Activated CD4-positive, alpha-beta T cell treated with anti-CD3 and anti-CD28 coated beads, Interleukin-2, Interleukin-4, amounts not matched to agents 100 ng/mL and 50 ng/mL, durations not matched to agents 16 hours and 8 hours (primary cell): ENCODE measurements at regions not wholly inside any gene's neighbourhood (a gene's known extent, or its start where the extent isn't known, plus 50 kb on each side); places are given as distances from the start of the nearest gene placed in this dataset.

ENCODE experiments used
- DNase-seq: peaks from one replicate; pipeline ENCODE4 v3.0.0-alpha.2; 2020; ENCODE audit warnings: low spot score

- DNase-seq, result no peak
These were observed 579.5 kb downstream of the PDCD6IP start for GRCh38 chr3:34377961-34378360.

- DNase-seq, result no peak
These were observed 582.8 kb downstream of the PDCD6IP start for GRCh38 chr3:34381243-34381642.

GRCh38 chr3:34382859-34383258 lies 584.4 kb downstream of the PDCD6IP start:
- no peak for DNase-seq

GRCh38 chr3:34386309-34386708 lies 587.9 kb downstream of the PDCD6IP start:
- DNase-seq, result no peak

GRCh38 chr3:34387826-34388564 lies 589.6 kb downstream of the PDCD6IP start:
- DNase-seq, result no peak

GRCh38 chr3:34388830-34389229 lies 590.4 kb downstream of the PDCD6IP start:
- no peak for DNase-seq

- DNase-seq, result no peak
These were observed 596.7 kb downstream of the PDCD6IP start for GRCh38 chr3:34394978-34395748.

GRCh38 chr3:34396288-34396687 lies 597.9 kb downstream of the PDCD6IP start:
- no peak for DNase-seq

- DNase-seq, result no peak
These were observed 598.5 kb downstream of the PDCD6IP start for GRCh38 chr3:34396956-34397355.

- no peak for DNase-seq
These were observed 601.0 kb downstream of the PDCD6IP start for GRCh38 chr3:34399401-34399800.

GRCh38 chr3:34405159-34405558 lies 606.7 kb downstream of the PDCD6IP start:
- DNase-seq, result no peak

- DNase-seq, result no peak
These were observed 608.9 kb downstream of the PDCD6IP start for GRCh38 chr3:34407281-34407680.

GRCh38 chr3:34408088-34408487 lies 609.7 kb downstream of the PDCD6IP start:
- DNase-seq, result no peak

- DNase-seq, result no peak
These were observed 613.2 kb downstream of the PDCD6IP start for GRCh38 chr3:34411596-34411995.

GRCh38 chr3:34419801-34420200 lies 621.4 kb downstream of the PDCD6IP start:
- no peak for DNase-seq

- DNase-seq, result no peak
These were observed 623.3 kb downstream of the PDCD6IP start for GRCh38 chr3:34421762-34422161.

- DNase-seq, result no peak
These were observed 641.4 kb downstream of the PDCD6IP start for GRCh38 chr3:34439796-34440195.

GRCh38 chr3:34444137-34444536 lies 645.7 kb downstream of the PDCD6IP start:
- DNase-seq, result no peak

- no peak for DNase-seq
These were observed 650.9 kb downstream of the PDCD6IP start for GRCh38 chr3:34449305-34449704.

- no peak for DNase-seq
These were observed 665.0 kb downstream of the PDCD6IP start for GRCh38 chr3:34463414-34463813.

- no peak for DNase-seq
These were observed 666.2 kb downstream of the PDCD6IP start for GRCh38 chr3:34464646-34465045.

- no peak for DNase-seq
These were observed 677.4 kb downstream of the PDCD6IP start for GRCh38 chr3:34475851-34476250.

GRCh38 chr3:34483311-34483887 lies 685.0 kb downstream of the PDCD6IP start:
- no peak for DNase-seq
